OCI-LY1 (cell line): ENCODE measurements at regions not wholly inside any gene's neighbourhood (a gene's known extent, or its start where the extent isn't known, plus 50 kb on each side); places are given as distances from the start of the nearest gene placed in this dataset.

Experiments
- H2AFZ ChIP-seq: fragments of 200-600 bp; sonication (generic), shearing (Covaris generic); 2 replicates; pipeline ENCODE4 v1.6.0; 2014; ENCODE audit warnings: antibody characterized with exemption, mild to moderate bottlenecking, low read length
- H3F3A ChIP-seq: fragments of 200-600 bp; sonication (generic), shearing (Covaris generic); 2 replicates; pipeline ENCODE4 v1.6.0; 2014; ENCODE audit warnings: mild to moderate bottlenecking, antibody characterized with exemption, low read length, moderate library complexity; ENCODE audit not compliant: insufficient read depth
- H3K27ac ChIP-seq: fragments of 200-600 bp; sonication (generic); 2 replicates; pipeline ENCODE4 v1.5.1; 2014; ENCODE audit warnings: low read length, mixed run types, mild to moderate bottlenecking, low read depth; ENCODE audit not compliant: poor library complexity, severe bottlenecking
- H3K27me3 ChIP-seq: fragments of 200-600 bp; sonication (generic); 2 replicates; pipeline ENCODE4 v1.6.0; 2014; ENCODE audit warnings: antibody characterized with exemption, mild to moderate bottlenecking, low read length, moderate library complexity; ENCODE audit not compliant: insufficient read depth
- H3K36me3 ChIP-seq: fragments of 200-600 bp; sonication (generic); 2 replicates; pipeline ENCODE4 v1.6.1; 2014; ENCODE audit warnings: mild to moderate bottlenecking, antibody characterized with exemption, low read length, moderate library complexity, mixed read lengths; ENCODE audit not compliant: insufficient read depth
- H3K4me1 ChIP-seq: fragments of 200-600 bp; sonication (generic); 2 replicates; pipeline ENCODE4 v1.5.1; 2014; ENCODE audit warnings: mild to moderate bottlenecking, low read length, moderate library complexity; ENCODE audit not compliant: insufficient read depth, severe bottlenecking
- H3K4me2 ChIP-seq: fragments of 200-600 bp; sonication (generic), shearing (Covaris generic); 2 replicates; pipeline ENCODE4 v1.6.1; 2014; ENCODE audit warnings: low read length
- H3K4me3 ChIP-seq: fragments of 200-600 bp; sonication (generic); 2 replicates; pipeline ENCODE4 v1.5.1; 2014; ENCODE audit warnings: low read length, low read depth, mild to moderate bottlenecking, mixed read lengths; ENCODE audit not compliant: poor library complexity, severe bottlenecking
- H3K79me2 ChIP-seq: fragments of 200-600 bp; shearing (Covaris generic); 2 replicates; pipeline ENCODE4 v1.6.1; 2016; ENCODE audit warnings: mixed run types, low read length, mixed read lengths; ENCODE audit not compliant: insufficient read depth
- H3K9ac ChIP-seq: fragments of 200-600 bp; sonication (generic), shearing (Covaris generic); 2 replicates; pipeline ENCODE4 v1.6.1; 2014; ENCODE audit warnings: mild to moderate bottlenecking, low read length, mixed read lengths
- H3K9me2 ChIP-seq: fragments of 200-600 bp; sonication (generic), shearing (Covaris generic); 2 replicates; pipeline ENCODE4 v1.6.1; 2014; ENCODE audit warnings: low read depth, mild to moderate bottlenecking, low read length, mixed read lengths
- H3K9me3 ChIP-seq: fragments of 200-600 bp; shearing (Covaris generic); 2 replicates; pipeline ENCODE4 v1.6.1; 2014; ENCODE audit warnings: low read length, mixed read lengths
- H4K20me1 ChIP-seq: fragments of 200-600 bp; sonication (generic), shearing (Covaris generic); 2 replicates; pipeline ENCODE4 v1.6.0; 2016; ENCODE audit warnings: mild to moderate bottlenecking, low read length; ENCODE audit not compliant: insufficient read depth
- CTCF ChIP-seq: fragments of 200-600 bp; sonication (generic), shearing (Covaris generic); IDR thresholded peaks from 2 replicates; pipeline ENCODE4 v1.5.1; 2017; ENCODE audit warnings: mild to moderate bottlenecking, antibody characterized with exemption, low read length, moderate library complexity, mixed read lengths
- EZH2 ChIP-seq: fragments of 200-600 bp; sonication (generic), shearing (Covaris generic); IDR thresholded peaks from 2 replicates; pipeline ENCODE4 v1.8.0; 2017; ENCODE audit warnings: borderline replicate concordance, mixed run types, mild to moderate bottlenecking, antibody characterized with exemption, low read length, moderate library complexity, mixed read lengths

DNA sequence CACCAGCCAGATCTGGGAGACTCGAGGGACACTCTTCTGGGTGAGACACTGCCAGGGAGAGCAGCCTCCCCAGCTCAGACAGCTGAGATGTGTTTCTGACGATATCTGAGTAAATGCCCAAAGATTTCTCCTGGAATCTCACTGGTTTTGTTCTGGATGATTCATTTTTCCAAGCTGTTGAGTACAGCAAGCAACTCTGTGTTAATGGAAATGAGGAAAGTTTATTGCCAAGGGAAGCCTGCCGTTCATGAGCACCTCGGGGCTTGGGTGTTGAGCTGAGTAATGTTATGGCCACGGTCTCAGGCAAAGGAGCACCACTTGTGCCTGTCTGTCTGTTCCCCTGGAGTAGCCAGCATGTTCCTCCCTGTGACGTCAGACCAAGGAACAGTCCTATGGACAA, 1132.4 kb downstream of the BRD1 start:
- Histone ChIP-seq H4K20me1 (no peaks in the 10 kb centered on the region), H3K27ac (no peak overlapping the region), H3K4me2 (no peak overlapping the region), H3K4me3 (no peak overlapping the region), H2AFZ (no peak overlapping the region), H3K27me3 (no peaks in the 10 kb centered on the region), H3K9me2 (no peaks in the 10 kb centered on the region), H3K79me2 (no peaks in the 10 kb centered on the region), H3F3A (no peaks in the 10 kb centered on the region), H3K4me1 (no peaks in the 10 kb centered on the region), H3K9me3 (no peaks in the 10 kb centered on the region), H3K36me3 (no peaks in the 10 kb centered on the region), H3K9ac (no peak overlapping the region)
- TF ChIP-seq CTCF, result no peak
- no peak for TF ChIP-seq EZH2

GRCh38 chr22:48694296-48694883, 1133.3 kb downstream of the BRD1 start:
- no peaks in the 10 kb centered on the region for H3K9me2 ChIP-seq

GRCh38 chr22:48693377-48694135, 1134.1 kb downstream of the BRD1 start:
- Histone ChIP-seq H3K4me1 (no peaks in the 10 kb centered on the region), H3K36me3 (no peaks in the 10 kb centered on the region), H3K9ac (no peak overlapping the region), H3K27me3 (no peaks in the 10 kb centered on the region), H3K9me3 (no peaks in the 10 kb centered on the region), H3K9me2 (no peaks in the 10 kb centered on the region), H3K4me3 (no peak overlapping the region), H4K20me1 (no peaks in the 10 kb centered on the region), H2AFZ (no peak overlapping the region), H3F3A (no peaks in the 10 kb centered on the region), H3K4me2 (no peak overlapping the region), H3K27ac (no peak overlapping the region), H3K79me2 (no peaks in the 10 kb centered on the region)
- TF ChIP-seq CTCF, result no peak
- TF ChIP-seq EZH2, result no peak

More at GRCh38 chr22:48694296-48694883, 1133.3 kb downstream of the BRD1 start:
- H3K4me1 ChIP-seq, result no peaks in the 10 kb centered on the region
- TF ChIP-seq EZH2 (no peak), CTCF (no peak)
- no peak overlapping the region for H2AFZ ChIP-seq
- H3K27me3 ChIP-seq, result no peaks in the 10 kb centered on the region
- H3K79me2 ChIP-seq, result no peaks in the 10 kb centered on the region
- H3K4me3 ChIP-seq, result no peak overlapping the region
- H3K9me3 ChIP-seq, result no peaks in the 10 kb centered on the region
- no peak overlapping the region for H3K9ac ChIP-seq
- H3K27ac ChIP-seq, result no peak overlapping the region
- no peaks in the 10 kb centered on the region for H3K36me3 ChIP-seq
- no peaks in the 10 kb centered on the region for H3F3A ChIP-seq
- H3K4me2 ChIP-seq, result no peak overlapping the region
- H4K20me1 ChIP-seq, result no peaks in the 10 kb centered on the region
